Mesenchymal stem cell (in vitro differentiated cells and primary cell): ENCODE measurements at regions not wholly inside any gene's neighbourhood (a gene's known extent, or its start where the extent isn't known, plus 50 kb on each side); places are given as distances from the start of the nearest gene placed in this dataset.

ENCODE experiments used
- DNase-seq: peaks from one replicate; pipeline ENCODE4 v3.0.0-alpha.2; 2013
- H2AFZ ChIP-seq: one replicate; pipeline ENCODE4 v1.6.1; 2013; ENCODE audit warnings: low read depth, mild to moderate bottlenecking, control low read depth, inconsistent platforms, low read length, moderate library complexity
- H2AK5ac ChIP-seq: 2 replicates; pipeline ENCODE4 v1.6.1; 2013; ENCODE audit warnings: low read length, moderate library complexity, mild to moderate bottlenecking, inconsistent platforms; ENCODE audit not compliant: severe bottlenecking
- H2BK120ac ChIP-seq: one replicate; pipeline ENCODE4 v1.6.1; 2013; ENCODE audit warnings: low read depth, mild to moderate bottlenecking, inconsistent platforms, low read length, moderate library complexity
- H2BK12ac ChIP-seq, 2 experiments: one replicate each; pipeline ENCODE4 v1.6.1; 2013; ENCODE audit warnings: inconsistent platforms in 2 of 2, low read length in 2 of 2, mild to moderate bottlenecking in 2 of 2, moderate library complexity in 2 of 2, control low read depth in 1 of 2
- H2BK15ac ChIP-seq: one replicate; pipeline ENCODE4 v1.6.1; 2013; ENCODE audit warnings: mild to moderate bottlenecking, low read depth, inconsistent platforms; ENCODE audit not compliant: poor library complexity, severe bottlenecking
- H2BK5ac ChIP-seq: 2 replicates; pipeline ENCODE4 v1.6.1; 2013; ENCODE audit warnings: low read depth, mild to moderate bottlenecking, low read length, control low read depth, inconsistent platforms; ENCODE audit not compliant: poor library complexity, severe bottlenecking
- H3K14ac ChIP-seq, 2 experiments: one replicate each; pipeline ENCODE4 v1.6.1; 2013; ENCODE audit warnings: inconsistent platforms in 2 of 2, low read length in 2 of 2, control low read depth in 1 of 2, mild to moderate bottlenecking in 1 of 2, moderate library complexity in 1 of 2
- H3K18ac ChIP-seq, 2 experiments: one replicate each; pipeline ENCODE4 v1.6.1; 2013; ENCODE audit warnings: inconsistent platforms in 2 of 2, low read length in 2 of 2, control low read depth in 1 of 2, low read depth in 1 of 2, mild to moderate bottlenecking in 1 of 2
- H3K23ac ChIP-seq, 2 experiments: one replicate each; pipeline ENCODE4 v1.6.1; 2013; ENCODE audit warnings: inconsistent platforms in 2 of 2, low read length in 2 of 2, mild to moderate bottlenecking in 2 of 2, moderate library complexity in 2 of 2, control low read depth in 1 of 2
- H3K27ac ChIP-seq: 2 replicates; pipeline ENCODE4 v1.5.1; 2013; ENCODE audit warnings: mild to moderate bottlenecking, moderate library complexity, low read length, control low read depth, inconsistent platforms; ENCODE audit not compliant: poor library complexity, severe bottlenecking
- H3K27me3 ChIP-seq, 2 experiments: 2 replicates each; pipeline versions ENCODE4 v1.6.1 to v1.7.0; 2013; ENCODE audit warnings: low read length in 2 of 2, mild to moderate bottlenecking in 2 of 2, moderate library complexity in 2 of 2, control low read depth in 1 of 2, inconsistent platforms in 1 of 2; ENCODE audit not compliant: control insufficient read depth in 1 of 2, insufficient read depth in 1 of 2
- H3K36me3 ChIP-seq, 2 experiments: 2 replicates each; pipeline versions ENCODE4 v1.6.1 to v1.7.0; 2013; ENCODE audit warnings: low read length in 2 of 2, control low read depth in 1 of 2, inconsistent platforms in 1 of 2, low read depth in 1 of 2, mild to moderate bottlenecking in 1 of 2; ENCODE audit not compliant: insufficient read depth in 2 of 2, control insufficient read depth in 1 of 2
- H3K4ac ChIP-seq, 2 experiments: one replicate each; pipeline ENCODE4 v1.6.1; 2013; ENCODE audit warnings: inconsistent platforms in 2 of 2, low read length in 2 of 2, mild to moderate bottlenecking in 2 of 2, moderate library complexity in 2 of 2, control low read depth in 1 of 2, low read depth in 1 of 2
- H3K4me1 ChIP-seq: 2 replicates; pipeline ENCODE4 v1.6.1; 2013; ENCODE audit warnings: low read depth, low read length, control low read depth; ENCODE audit not compliant: control insufficient read depth, insufficient read depth
- H3K4me2 ChIP-seq: 2 replicates; pipeline ENCODE4 v1.6.1; 2013; ENCODE audit warnings: low read length, mild to moderate bottlenecking, inconsistent platforms; ENCODE audit not compliant: poor library complexity, severe bottlenecking
- H3K4me3 ChIP-seq, 2 experiments: 2 replicates each; pipeline versions ENCODE4 v1.5.1 to v1.7.0; 2013; ENCODE audit warnings: low read length in 2 of 2, mild to moderate bottlenecking in 2 of 2, control low read depth in 1 of 2, low read depth in 1 of 2; ENCODE audit not compliant: insufficient read depth in 1 of 2
- H3K79me1 ChIP-seq: replicated peaks from 2 replicates; pipeline ENCODE4 v1.6.1; 2013; ENCODE audit warnings: mild to moderate bottlenecking, control low read depth, low read length, inconsistent platforms; ENCODE audit not compliant: poor library complexity, severe bottlenecking
- H3K9ac ChIP-seq: 2 replicates; pipeline ENCODE4 v1.7.0; 2013; ENCODE audit warnings: mild to moderate bottlenecking, low read length, moderate library complexity
- H3K9me3 ChIP-seq: 2 replicates; pipeline ENCODE4 v1.7.0; 2013; ENCODE audit warnings: mild to moderate bottlenecking, low read length; ENCODE audit not compliant: control insufficient read depth
- H4K8ac ChIP-seq: one replicate; pipeline ENCODE4 v1.6.1; 2013; ENCODE audit warnings: inconsistent platforms, mild to moderate bottlenecking, low read length, moderate library complexity
- H4K91ac ChIP-seq: one replicate; pipeline ENCODE4 v1.6.1; 2013; ENCODE audit warnings: mild to moderate bottlenecking, low read length, inconsistent platforms
- WGBS: methylation state at CpG from one replicate; pipeline ENCODE4 v1.1.7; 2013; ENCODE audit warnings: mixed read lengths; 5-methylcytosine and 5-hydroxymethylcytosine counted together

DNA sequence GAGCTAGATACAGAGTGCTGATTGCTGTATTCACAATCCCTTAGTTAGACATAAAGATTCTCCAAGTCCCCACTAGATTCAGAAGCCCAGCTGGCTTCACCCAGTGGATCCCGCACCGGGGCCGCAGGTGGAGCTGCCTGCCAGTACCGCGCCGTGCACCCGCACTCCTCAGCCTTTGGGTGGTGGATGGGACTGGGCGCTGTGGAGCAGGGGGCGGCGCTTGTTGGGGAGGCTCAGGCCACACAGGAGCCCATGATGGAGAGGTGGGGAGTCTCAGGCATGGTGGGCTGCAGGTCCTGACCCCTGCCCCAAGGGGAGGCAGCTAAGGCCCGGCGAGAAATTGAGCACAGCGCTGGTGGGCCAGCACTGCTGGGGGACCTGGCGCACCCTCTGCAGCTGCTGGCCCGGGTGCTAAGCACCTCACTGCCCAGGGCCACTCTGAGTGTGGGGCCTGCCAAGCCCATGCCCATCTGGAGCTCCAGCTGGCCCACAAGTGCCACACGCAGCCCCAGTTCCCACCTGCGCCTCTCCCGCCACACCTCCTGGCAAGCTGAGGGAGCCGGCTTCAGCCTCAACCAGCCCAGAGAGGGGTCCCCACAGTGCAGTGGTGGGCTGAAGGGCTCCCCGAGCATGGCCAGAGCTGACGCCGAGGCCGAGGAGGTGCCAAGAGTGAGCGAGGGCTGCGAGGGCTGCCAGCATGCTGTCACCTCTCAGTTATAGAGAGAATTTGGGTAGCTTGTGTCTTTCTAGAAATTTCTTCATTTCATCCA lies 417.6 kb downstream of the METTL15 start:
- Histone ChIP-seq H3K4me2 (no peak overlapping the region), H3K9me3 (peaks cover 29% of the 10 kb centered on the region)
- WGBS: 93% methylated on average over 24 of the region's 25 CpGs

DNA sequence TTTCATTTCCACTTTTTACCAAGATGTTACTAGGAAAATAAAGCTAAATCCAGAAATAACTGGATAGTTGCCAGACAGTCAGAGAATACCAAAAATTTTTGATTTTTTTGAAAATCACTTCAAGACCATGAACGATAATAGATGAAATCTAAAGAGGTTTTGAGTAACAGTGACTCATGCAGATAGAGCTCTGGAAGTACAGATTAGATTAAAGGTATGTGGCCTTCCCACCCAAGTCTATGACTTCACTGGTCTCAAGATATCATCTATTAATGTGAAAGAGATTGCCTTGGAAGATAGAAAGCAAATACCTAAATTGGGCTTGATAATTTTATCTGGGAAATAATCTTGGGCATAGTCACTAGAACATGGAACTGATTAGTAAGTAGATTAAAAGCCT lies 415.9 kb downstream of the METTL15 start:
- Histone ChIP-seq H2BK15ac (no peak overlapping the region), H3K4ac (no peak overlapping the region), H2BK120ac (no peak overlapping the region), H3K4me1 (no peaks in the 10 kb centered on the region), H3K23ac (no peak overlapping the region), H3K18ac (no peak overlapping the region), H3K27ac (no peak overlapping the region), H3K4me3 (no peak overlapping the region), H2AK5ac (no peak overlapping the region), H2AFZ (no peak overlapping the region), H3K79me1 (no peaks in the 10 kb centered on the region), H4K8ac (no peak overlapping the region), H3K9me3 (peaks cover 29% of the 10 kb centered on the region), H3K36me3 (peaks cover 0 to 7% of the 10 kb centered on the region in 2 experiments), H3K4me2 (no peak overlapping the region), H2BK5ac (no peak overlapping the region), H3K14ac (no peak overlapping the region), H3K9ac (no peak overlapping the region), H3K27me3 (no peaks in the 10 kb centered on the region), H4K91ac (no peak overlapping the region), H2BK12ac (no peak overlapping the region)
- DNase-seq: no peak
- WGBS: no CpG with 5 or more reads among the region's 1 CpG

More for the DNA sequence above, 417.6 kb downstream of the METTL15 start:
- Histone ChIP-seq H3K27me3 (no peaks in the 10 kb centered on the region), H3K27ac (no peak overlapping the region), H4K91ac (no peak overlapping the region), H3K36me3 (peaks cover 0 to 7% of the 10 kb centered on the region in 2 experiments), H2AFZ (no peak overlapping the region), H3K4me3 (peak overlapping the region in 1 of 2 experiments; percentile 3), H2BK120ac (no peak overlapping the region), H3K23ac (no peak overlapping the region), H3K18ac (no peak overlapping the region), H3K9ac (no peak overlapping the region), H2BK12ac (no peak overlapping the region), H3K79me1 (no peaks in the 10 kb centered on the region), H3K4me1 (no peaks in the 10 kb centered on the region), H3K4ac (no peak overlapping the region), H4K8ac (no peak overlapping the region), H2AK5ac (no peak overlapping the region), H2BK5ac (no peak overlapping the region), H2BK15ac (no peak overlapping the region), H3K14ac (no peak overlapping the region)
- DNase-seq: no peak

DNA sequence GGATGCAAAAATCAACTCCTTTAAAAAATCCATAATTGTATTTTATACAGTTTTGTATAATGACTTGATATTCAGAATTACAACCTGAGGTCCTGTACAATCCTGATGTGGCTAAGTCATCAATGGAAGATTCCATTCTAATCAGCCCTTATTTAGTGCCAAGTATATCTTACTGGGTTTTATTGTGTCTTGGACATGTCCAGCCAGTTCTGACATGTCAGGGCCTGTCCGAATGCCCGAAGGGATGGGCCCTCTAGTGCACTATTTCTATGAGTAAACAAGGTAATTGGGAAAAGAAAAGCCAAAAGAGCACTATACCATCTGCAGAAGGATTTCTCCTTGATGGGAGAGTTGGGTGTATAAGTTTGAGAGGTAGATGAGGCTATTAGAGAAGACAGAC lies 412.9 kb downstream of the METTL15 start:
- H3K27me3 ChIP-seq: no peaks in the 10 kb centered on the region
- no peak overlapping the region for H2BK120ac ChIP-seq
- H3K23ac ChIP-seq: no peak overlapping the region
- H2BK15ac ChIP-seq: no peak overlapping the region
- 100% methylated on average over 2 of the region's 2 CpGs for WGBS
- no peak overlapping the region for H2BK12ac ChIP-seq
- H3K14ac ChIP-seq: no peak overlapping the region
- H3K4me3 ChIP-seq: no peak overlapping the region
- DNase-seq: no peak
- H3K9ac ChIP-seq: peak overlapping the region; percentile 53
- H3K4me2 ChIP-seq: no peak overlapping the region
- H3K27ac ChIP-seq: no peak overlapping the region
- no peak overlapping the region for H2AK5ac ChIP-seq
- H4K91ac ChIP-seq: no peak overlapping the region
- peak overlapping the region in 1 of 2 experiments; percentile 41 for H3K18ac ChIP-seq
- no peaks in the 10 kb centered on the region for H3K79me1 ChIP-seq
- H3K36me3 ChIP-seq: peaks cover 0 to 6% of the 10 kb centered on the region in 2 experiments
- no peak overlapping the region for H2BK5ac ChIP-seq
- no peak overlapping the region for H4K8ac ChIP-seq
- H3K4ac ChIP-seq: no peak overlapping the region
- no peaks in the 10 kb centered on the region for H3K4me1 ChIP-seq
- no peak overlapping the region for H2AFZ ChIP-seq
- H3K9me3 ChIP-seq: peaks cover 12% of the 10 kb centered on the region

DNA sequence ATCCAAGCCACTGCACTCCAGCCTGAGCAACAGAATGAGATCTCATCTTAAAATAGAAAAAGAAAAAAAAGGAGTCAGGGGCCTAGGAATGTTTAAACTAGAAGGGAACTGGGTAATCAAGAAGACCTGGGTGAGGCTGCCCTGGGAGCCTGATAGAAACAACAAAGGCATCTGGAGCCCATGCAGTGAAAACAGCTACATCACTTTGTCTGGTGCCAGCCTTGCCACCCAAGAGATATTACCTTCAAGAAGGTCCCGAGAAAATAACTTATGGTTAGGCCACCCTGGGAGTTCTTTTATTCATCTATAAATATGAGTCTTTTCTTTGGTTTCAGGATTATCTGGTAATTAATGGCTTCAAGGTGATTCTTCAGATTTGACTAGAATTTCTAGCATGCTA lies 412.1 kb downstream of the METTL15 start:
- H3K79me1 ChIP-seq: no peaks in the 10 kb centered on the region
- no peaks in the 10 kb centered on the region for H3K27me3 ChIP-seq
- no peak overlapping the region for H2BK120ac ChIP-seq
- WGBS: no CpG with 5 or more reads among the region's 1 CpG
- no peaks in the 10 kb centered on the region for H3K4me1 ChIP-seq
- H2BK12ac ChIP-seq: peak overlapping the region in 1 of 2 experiments; percentile 31
- no peak overlapping the region for H3K27ac ChIP-seq
- no peak overlapping the region for H3K23ac ChIP-seq
- no peak overlapping the region for H3K4ac ChIP-seq
- H2AK5ac ChIP-seq: no peak overlapping the region
- H2AFZ ChIP-seq: no peak overlapping the region
- no peak overlapping the region for H4K8ac ChIP-seq
- no peaks in the 10 kb centered on the region for H3K36me3 ChIP-seq
- no peak for DNase-seq
- H3K9me3 ChIP-seq: peaks cover 6% of the 10 kb centered on the region
- H3K4me3 ChIP-seq: no peak overlapping the region
- no peak overlapping the region for H2BK5ac ChIP-seq
- peak overlapping the region; percentile 45 for H4K91ac ChIP-seq
- peak overlapping the region; percentile 53 for H3K9ac ChIP-seq
- no peak overlapping the region for H2BK15ac ChIP-seq
- no peak overlapping the region for H3K4me2 ChIP-seq
- H3K18ac ChIP-seq: no peak overlapping the region
- no peak overlapping the region for H3K14ac ChIP-seq
